Stimulated activated CD4-positive, alpha-beta T cell treated with anti-CD3 and anti-CD28 coated beads, Interleukin-2, amount 100 ng/mL, for 4 hours (primary cell): ENCODE measurements at regions not wholly inside any gene's neighbourhood (a gene's known extent, or its start where the extent isn't known, plus 50 kb on each side); places are given as distances from the start of the nearest gene placed in this dataset.
"Not testable (repeated sequence)": the region's sequence is repeated elsewhere in the genome, so short reads cannot be mapped to it uniquely, and the experiment has no call there.

Experiments used
- DNase-seq: peaks from one replicate; pipeline ENCODE4 v3.0.0-alpha.2; 2020; ENCODE audit warnings: low read depth

- no peak for DNase-seq
Measured at GRCh38 chr4:78691971-78692821, 84.0 kb upstream of the BMP2K start.

- no peak for DNase-seq
Measured at GRCh38 chr4:78692822-78693170, 83.4 kb upstream of the BMP2K start.

- DNase-seq: no peak
Measured at GRCh38 chr4:78693777-78694456, 82.2 kb upstream of the BMP2K start.

- DNase-seq: no peak
Measured at GRCh38 chr4:78694457-78694787, 81.7 kb upstream of the BMP2K start.

- DNase-seq: no peak
Measured at GRCh38 chr4:78695910-78696309, 80.2 kb upstream of the BMP2K start.

GRCh38 chr4:78703079-78703478, 73.1 kb upstream of the BMP2K start:
- no peak for DNase-seq

- no peak for DNase-seq
Measured at GRCh38 chr4:78704317-78704716, 71.8 kb upstream of the BMP2K start.

GRCh38 chr4:78704981-78705683, 71.0 kb upstream of the BMP2K start:
- no peak for DNase-seq

GRCh38 chr4:78706302-78706701, 69.8 kb upstream of the BMP2K start:
- no peak for DNase-seq

- DNase-seq: no peak
Measured at GRCh38 chr4:78707268-78707667, 68.9 kb upstream of the BMP2K start.

GRCh38 chr4:78707793-78708192, 68.4 kb upstream of the BMP2K start:
- no peak for DNase-seq

- DNase-seq: no peak
Measured at GRCh38 chr4:78710536-78710935, 65.6 kb upstream of the BMP2K start.

- DNase-seq: no peak
Measured at GRCh38 chr4:78711676-78712075, 64.5 kb upstream of the BMP2K start.

- DNase-seq: not testable (repeated sequence)
Measured at GRCh38 chr4:78714598-78714997, 61.6 kb upstream of the BMP2K start.

- DNase-seq: not testable (repeated sequence)
Measured at GRCh38 chr4:78715372-78715771, 60.8 kb upstream of the BMP2K start.

- not testable (repeated sequence) for DNase-seq
Measured at GRCh38 chr4:78717712-78718111, 58.4 kb upstream of the BMP2K start.

GRCh38 chr4:78720204-78720603, 55.9 kb upstream of the BMP2K start:
- no peak for DNase-seq

- peak; percentile 0 for DNase-seq
Measured at GRCh38 chr4:78720994-78721677, 55.0 kb upstream of the BMP2K start.

- no peak for DNase-seq
Measured at GRCh38 chr4:78721747-78722146, 54.4 kb upstream of the BMP2K start.

GRCh38 chr4:78722320-78722719, 53.8 kb upstream of the BMP2K start:
- no peak for DNase-seq

- no peak for DNase-seq
Measured at GRCh38 chr4:78722878-78723277, 53.3 kb upstream of the BMP2K start.
